ENCODE measurements at regions not wholly inside any gene's neighbourhood (a gene's known extent, or its start where the extent isn't known, plus 50 kb on each side); places are given as distances from the start of the nearest gene placed in this dataset.
A peak's percentile ranks its signal among the peaks of the same experiment; 100 is the strongest.

GRCh38 chr5:17400724-17401469, 97.1 kb upstream of the TAF11L2 start:
- no peak overlapping the region for H3K4me3 ChIP-seq

GRCh38 chr5:17401470-17402288, 96.4 kb upstream of the TAF11L2 start:
- H3K9me3 ChIP-seq (ENCODE audit: low read depth, low read length), result no peaks in the 10 kb centered on the region
- no peaks in the 10 kb centered on the region for H3K36me3 ChIP-seq (ENCODE audit: insufficient read depth, low read length)
- no peak overlapping the region for H3K27ac ChIP-seq
- TF ChIP-seq FOXP2 (optimal IDR thresholded peaks at IDR 0.05; ENCODE audit: control extremely low read depth, extremely low read length, insufficient read depth), result no peak
- no peak for TF ChIP-seq POLR2AphosphoS5 (IDR thresholded peaks at IDR 0.05; ENCODE audit: borderline replicate concordance, low read depth, low read length)
- TF ChIP-seq EZH2 (IDR thresholded peaks at IDR 0.05), result no peak
- peak overlapping the region; percentile 7 for H3K9ac ChIP-seq (ENCODE audit: insufficient read length)
- peak overlapping the region; percentile 34 for H3K4me3 ChIP-seq
- DNase-seq (ENCODE audit: low read depth, low spot score), result no peak

More at GRCh38 chr5:17400724-17401469, 97.1 kb upstream of the TAF11L2 start:
- DNase-seq (ENCODE audit: low read depth, low spot score), result no peak
- H3K9ac ChIP-seq (ENCODE audit: insufficient read length), result no peak overlapping the region
- TF ChIP-seq FOXP2 (optimal IDR thresholded peaks at IDR 0.05; ENCODE audit: control extremely low read depth, extremely low read length, insufficient read depth), result no peak
- TF ChIP-seq EZH2 (IDR thresholded peaks at IDR 0.05), result no peak
- no peak for TF ChIP-seq POLR2AphosphoS5 (IDR thresholded peaks at IDR 0.05; ENCODE audit: borderline replicate concordance, low read depth, low read length)
- H3K9me3 ChIP-seq (ENCODE audit: low read depth, low read length), result no peaks in the 10 kb centered on the region
- no peak overlapping the region for H3K27ac ChIP-seq
- H3K36me3 ChIP-seq (ENCODE audit: insufficient read depth, low read length), result no peaks in the 10 kb centered on the region

- Histone ChIP-seq H3K27ac (no peak overlapping the region), H3K9me3 (ENCODE audit: low read depth, low read length) (no peaks in the 10 kb centered on the region), H3K9ac (ENCODE audit: insufficient read length) (no peak overlapping the region), H3K4me3 (peak overlapping the region; percentile 34), H3K36me3 (ENCODE audit: insufficient read depth, low read length) (no peaks in the 10 kb centered on the region)
- TF ChIP-seq POLR2AphosphoS5 (IDR thresholded peaks at IDR 0.05; ENCODE audit: borderline replicate concordance, low read depth, low read length) (no peak), FOXP2 (optimal IDR thresholded peaks at IDR 0.05; ENCODE audit: control extremely low read depth, extremely low read length, insufficient read depth) (no peak), EZH2 (IDR thresholded peaks at IDR 0.05) (no peak)
- DNase-seq (ENCODE audit: low read depth, low spot score), result no peak
Observed at GRCh38 chr5:17402289-17403121, 95.5 kb upstream of the TAF11L2 start.

GRCh38 chr5:17403695-17404490, 94.1 kb upstream of the TAF11L2 start:
- Histone ChIP-seq H3K9me3 (ENCODE audit: low read depth, low read length) (no peaks in the 10 kb centered on the region), H3K27ac (no peak overlapping the region), H3K9ac (ENCODE audit: insufficient read length) (no peak overlapping the region), H3K4me3 (no peak overlapping the region), H3K36me3 (ENCODE audit: insufficient read depth, low read length) (no peaks in the 10 kb centered on the region)
- TF ChIP-seq POLR2AphosphoS5 (IDR thresholded peaks at IDR 0.05; ENCODE audit: borderline replicate concordance, low read depth, low read length) (no peak), FOXP2 (optimal IDR thresholded peaks at IDR 0.05; ENCODE audit: control extremely low read depth, extremely low read length, insufficient read depth) (no peak), EZH2 (IDR thresholded peaks at IDR 0.05) (no peak)
- DNase-seq (ENCODE audit: low read depth, low spot score), result no peak

GRCh38 chr5:17405976-17406375, 92.1 kb upstream of the TAF11L2 start:
- no peak for DNase-seq (ENCODE audit: low read depth, low spot score)
- Histone ChIP-seq H3K9me3 (ENCODE audit: low read depth, low read length) (no peaks in the 10 kb centered on the region), H3K27ac (no peak overlapping the region), H3K9ac (ENCODE audit: insufficient read length) (no peak overlapping the region), H3K36me3 (ENCODE audit: insufficient read depth, low read length) (no peaks in the 10 kb centered on the region), H3K4me3 (no peak overlapping the region)
- TF ChIP-seq POLR2AphosphoS5 (IDR thresholded peaks at IDR 0.05; ENCODE audit: borderline replicate concordance, low read depth, low read length) (no peak), EZH2 (IDR thresholded peaks at IDR 0.05) (no peak), FOXP2 (optimal IDR thresholded peaks at IDR 0.05; ENCODE audit: control extremely low read depth, extremely low read length, insufficient read depth) (no peak)

- no peak for DNase-seq (ENCODE audit: low read depth, low spot score)
Observed at GRCh38 chr5:17406423-17406838, 91.6 kb upstream of the TAF11L2 start.

More at GRCh38 chr5:17406423-17406838, 91.6 kb upstream of the TAF11L2 start:
- no peak overlapping the region for H3K9ac ChIP-seq (ENCODE audit: insufficient read length)
- no peak overlapping the region for H3K4me3 ChIP-seq
- H3K9me3 ChIP-seq (ENCODE audit: low read depth, low read length), result no peaks in the 10 kb centered on the region
- H3K27ac ChIP-seq, result no peak overlapping the region
- no peak for TF ChIP-seq POLR2AphosphoS5 (IDR thresholded peaks at IDR 0.05; ENCODE audit: borderline replicate concordance, low read depth, low read length)
- TF ChIP-seq FOXP2 (optimal IDR thresholded peaks at IDR 0.05; ENCODE audit: control extremely low read depth, extremely low read length, insufficient read depth), result no peak
- no peak for TF ChIP-seq EZH2 (IDR thresholded peaks at IDR 0.05)
- no peaks in the 10 kb centered on the region for H3K36me3 ChIP-seq (ENCODE audit: insufficient read depth, low read length)

Measured in SK-N-MC (cell line).